Pancreas (tissue), 10 donors: ENCODE measurements at regions not wholly inside any gene's neighbourhood (a gene's known extent, or its start where the extent isn't known, plus 50 kb on each side); places are given as distances from the start of the nearest gene placed in this dataset.
"Not testable (repeated sequence)": the region's sequence is repeated elsewhere in the genome, so short reads cannot be mapped to it uniquely, and the experiment has no call there.

Source experiments
- ATAC-seq, 4 donors: fragments of 200-7000 bp; cut with Tn5 transposase; one replicate each; pipeline versions ENCODE4 v1.8.0 to v1.9.1; 2020; ENCODE audit warnings: mild to moderate bottlenecking in 4 of 4, moderate library complexity in 4 of 4
- DNase-seq, 6 donors: peaks; one replicate each; pipeline ENCODE4 v3.0.0-alpha.2; 2020
- FAIRE-seq: peaks from 2 replicates; lab custom pipeline; 2012; peaks lifted over from hg19 to GRCh38; lab: Jason Lieb, UNC
- H3K27ac ChIP-seq, 4 donors: fragments of 200-600 bp; sonication (generic); 1 replicate in 3 of 4; 2 replicates in 1 of 4; pipeline versions ENCODE4 v1.5.0 to v1.8.0; 2020
- H3K27me3 ChIP-seq, 4 donors: fragments of 200-600 bp; one replicate each; pipeline ENCODE4 v1.8.0; 2021
- H3K36me3 ChIP-seq, 3 donors: fragments of 200-600 bp; sonication (generic) in 1 of 3; one replicate each; pipeline versions ENCODE4 v1.5.0 to v1.8.0; 2020 to 2021
- H3K4me1 ChIP-seq, 3 donors: fragments of 200-600 bp; one replicate each; pipeline ENCODE4 v1.8.0; 2021
- H3K4me3 ChIP-seq, 4 donors: fragments of 200-600 bp; sonication (generic) in 2 of 4; one replicate each; pipeline versions ENCODE4 v1.5.0 to v1.8.0; 2020 to 2021
- H3K9me3 ChIP-seq, 4 donors: fragments of 200-600 bp; one replicate each; pipeline ENCODE4 v1.8.0; 2021
- WGBS, 2 donors: extraction: QIAGEN DNeasy Blood & Tissue Kit; methylation state at CpG; one replicate each; pipeline ENCODE4 v1.1.7; 2013; 5-methylcytosine and 5-hydroxymethylcytosine counted together
- intact Hi-C, 3 donors: fragments of 100-400 bp; cut with DNase I; formaldehyde crosslinking; loops; one replicate each; pipeline versions ENCODE4 v1.11.1 to v1.14.2; 2022
- TF ChIP-seq, protein P1 (sequence below), 4 donors: fragments of 200-600 bp; sonication (generic) in 3 of 4; IDR thresholded peaks; one replicate each; pipeline versions ENCODE4 v1.5.0 to v1.8.0; 2021; ENCODE audit warnings: antibody characterized with exemption in 4 of 4
- donor health status: healthy with polysubstance abuse.
- donor health status: DM: no; HTN: no; CAD: no; lungs with moderate emphysema.
- donor health status: DM: no; HTN: no; CAD: no.
- donor health status: control.
- donor health status: control.
- donor health status: Bipolar disorder and iron deficiency.
- donor health status: DM: yes; HTN: yes; CAD: no.
- donor health status: DM: no; HTN: no; CAD: no.
- donor health status: DM: no; HTN: no; CAD: no.
- donor health status: DM: yes; HTN: yes; CAD: no.

DNA sequence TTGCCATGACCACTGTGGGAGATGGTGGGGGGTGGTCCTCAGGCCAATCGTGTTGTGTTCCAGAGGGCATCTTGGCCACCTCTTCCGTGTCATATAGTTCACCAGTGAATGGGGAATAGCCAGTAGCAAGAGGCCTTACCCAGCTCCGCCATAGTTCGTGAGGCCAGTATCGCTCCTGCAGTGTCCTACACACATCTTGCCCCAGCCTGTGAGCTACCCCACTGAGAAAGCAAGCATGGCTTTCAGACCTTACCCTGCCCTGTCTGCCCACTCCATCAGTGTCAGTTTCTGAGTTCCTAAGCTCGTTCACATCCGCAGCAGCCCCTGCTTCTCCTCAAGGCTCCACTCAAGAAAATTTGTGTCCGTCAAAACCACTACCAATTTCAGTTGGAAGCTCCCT is 586.0 kb upstream of the PABPC5 start:
- H3K9me3 ChIP-seq, H3K27ac ChIP-seq, ATAC-seq, DNase-seq, FAIRE-seq, H3K4me1 ChIP-seq, H3K4me3 ChIP-seq, H3K36me3 ChIP-seq, intact Hi-C loops, H3K27me3 ChIP-seq: not testable (repeated sequence)
- 64 to 66% methylated on average over 8 of the region's 8 CpGs for WGBS, 2 donors

DNA sequence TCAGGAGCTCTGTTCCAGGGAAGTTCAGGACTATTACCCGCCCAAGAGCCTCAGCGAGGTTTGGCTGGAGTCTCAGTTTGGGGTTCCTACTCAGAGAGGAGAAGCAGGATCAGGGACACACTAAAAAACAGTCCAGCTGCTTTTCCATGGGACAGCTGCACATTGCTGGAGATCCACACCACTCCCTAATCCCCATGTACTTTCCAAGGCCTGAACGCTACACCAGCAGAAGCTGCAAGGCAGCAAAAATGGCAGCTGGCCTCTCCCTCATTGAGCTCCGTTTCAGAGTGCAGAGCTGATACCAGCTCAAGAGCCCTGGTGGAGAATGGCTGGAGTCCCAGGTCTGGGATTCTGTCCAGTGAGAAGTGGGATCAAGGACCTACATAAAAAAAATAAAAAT is 551.2 kb upstream of the PABPC5 start:
- peaks cover 0 to 3% (median 0%) of the 10 kb centered on the region in 4 donors for H3K27me3 ChIP-seq
- no peaks in the 10 kb centered on the region for H3K9me3 ChIP-seq
- 54 to 57% methylated on average over 4 of the region's 4 CpGs for WGBS, 2 donors
- no peak for ATAC-seq
- H3K36me3 ChIP-seq: no peaks in the 10 kb centered on the region
- no peak overlapping the region for H3K4me3 ChIP-seq
- H3K27ac ChIP-seq: no peak overlapping the region
- peak in 1 of 6 donors; percentile 8 for DNase-seq
- H3K4me1 ChIP-seq: no peaks in the 10 kb centered on the region
- FAIRE-seq: no peak
- TF ChIP-seq, protein P1, sequence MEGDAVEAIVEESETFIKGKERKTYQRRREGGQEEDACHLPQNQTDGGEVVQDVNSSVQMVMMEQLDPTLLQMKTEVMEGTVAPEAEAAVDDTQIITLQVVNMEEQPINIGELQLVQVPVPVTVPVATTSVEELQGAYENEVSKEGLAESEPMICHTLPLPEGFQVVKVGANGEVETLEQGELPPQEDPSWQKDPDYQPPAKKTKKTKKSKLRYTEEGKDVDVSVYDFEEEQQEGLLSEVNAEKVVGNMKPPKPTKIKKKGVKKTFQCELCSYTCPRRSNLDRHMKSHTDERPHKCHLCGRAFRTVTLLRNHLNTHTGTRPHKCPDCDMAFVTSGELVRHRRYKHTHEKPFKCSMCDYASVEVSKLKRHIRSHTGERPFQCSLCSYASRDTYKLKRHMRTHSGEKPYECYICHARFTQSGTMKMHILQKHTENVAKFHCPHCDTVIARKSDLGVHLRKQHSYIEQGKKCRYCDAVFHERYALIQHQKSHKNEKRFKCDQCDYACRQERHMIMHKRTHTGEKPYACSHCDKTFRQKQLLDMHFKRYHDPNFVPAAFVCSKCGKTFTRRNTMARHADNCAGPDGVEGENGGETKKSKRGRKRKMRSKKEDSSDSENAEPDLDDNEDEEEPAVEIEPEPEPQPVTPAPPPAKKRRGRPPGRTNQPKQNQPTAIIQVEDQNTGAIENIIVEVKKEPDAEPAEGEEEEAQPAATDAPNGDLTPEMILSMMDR (IDR thresholded peaks at IDR 0.05): no peak
- intact Hi-C loops: no loop called here

DNA sequence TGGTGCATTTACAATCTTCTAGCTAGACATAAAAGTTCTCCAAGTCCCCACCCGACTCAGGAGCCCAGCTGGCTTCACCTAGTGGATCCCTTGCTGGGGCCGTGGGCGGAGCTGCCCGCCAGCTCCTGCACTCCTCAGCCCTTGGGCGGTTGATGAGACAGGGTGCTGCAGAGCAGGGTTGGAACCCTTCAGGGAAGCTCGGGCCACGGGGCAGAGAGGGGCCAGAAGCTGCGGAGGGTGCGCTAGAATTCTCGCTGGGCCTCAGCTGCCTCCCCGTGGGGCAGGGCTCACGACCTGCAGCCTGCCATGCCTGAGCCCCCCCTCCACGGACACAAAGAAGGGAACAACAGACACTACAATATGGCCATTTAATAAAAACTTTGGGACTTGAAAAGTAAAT is 519.8 kb upstream of the PABPC5 start:
- H3K4me1 ChIP-seq, H3K27me3 ChIP-seq, intact Hi-C loops, H3K27ac ChIP-seq, H3K4me3 ChIP-seq, H3K9me3 ChIP-seq, H3K36me3 ChIP-seq, FAIRE-seq, ATAC-seq: not testable (repeated sequence)
- peak in 1 of 6 donors; percentile 34 for DNase-seq
- 66 to 69% methylated on average over 13 of the region's 13 CpGs for WGBS, 2 donors

DNA sequence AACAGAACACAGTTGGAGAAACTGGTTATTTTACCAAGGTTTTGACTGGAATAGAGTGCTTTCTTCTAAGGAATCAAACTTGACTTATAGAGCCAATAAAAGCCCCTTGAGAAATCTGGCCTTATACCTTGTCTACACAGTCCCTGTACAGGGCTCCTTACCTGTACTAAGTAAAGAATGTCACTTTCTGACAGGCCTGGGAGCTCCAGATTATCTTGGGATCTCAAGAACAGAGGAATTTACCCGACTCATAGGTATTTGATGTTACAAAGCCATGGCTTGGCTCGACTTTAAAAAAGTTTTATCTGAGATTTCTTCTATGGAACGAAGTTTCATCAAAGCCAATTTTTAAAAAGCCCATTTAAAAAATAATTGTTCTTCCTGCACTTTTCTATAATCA is 487.8 kb upstream of the PABPC5 start:
- 30 to 51% methylated on average over 3 of the region's 3 CpGs for WGBS, 2 donors
- DNase-seq, H3K4me1 ChIP-seq, H3K4me3 ChIP-seq, FAIRE-seq, H3K27ac ChIP-seq, H3K36me3 ChIP-seq, intact Hi-C loops, ATAC-seq, H3K9me3 ChIP-seq, H3K27me3 ChIP-seq: not testable (repeated sequence)

DNA sequence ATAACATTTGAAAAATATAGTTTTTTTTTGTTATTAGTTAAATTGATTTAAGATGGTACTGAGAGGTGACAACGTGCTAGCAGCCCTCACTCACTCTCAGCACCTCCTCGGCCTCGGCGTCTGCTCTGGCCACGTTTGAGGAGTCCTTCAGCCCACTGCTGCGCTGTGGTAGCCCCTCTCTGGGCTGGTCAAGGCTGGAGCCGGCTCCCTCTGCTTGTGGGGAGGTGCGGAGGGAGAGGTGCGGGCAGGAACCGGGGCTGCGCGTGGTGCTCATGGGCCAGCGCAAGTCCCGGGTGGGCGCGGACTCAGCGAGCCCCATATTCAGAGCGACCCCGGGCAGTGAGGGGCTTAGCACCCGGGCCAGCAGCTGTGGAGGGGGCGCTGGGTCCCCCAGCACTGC is 439.4 kb upstream of the PABPC5 start:
- H3K36me3 ChIP-seq, H3K4me1 ChIP-seq, H3K27ac ChIP-seq, H3K4me3 ChIP-seq, intact Hi-C loops, FAIRE-seq, ATAC-seq, H3K9me3 ChIP-seq, H3K27me3 ChIP-seq: not testable (repeated sequence)
- peak in 1 of 6 donors; percentile 52 for DNase-seq
- 81% methylated on average over 19 to 21 of the region's 21 CpGs for WGBS, 2 donors

DNA sequence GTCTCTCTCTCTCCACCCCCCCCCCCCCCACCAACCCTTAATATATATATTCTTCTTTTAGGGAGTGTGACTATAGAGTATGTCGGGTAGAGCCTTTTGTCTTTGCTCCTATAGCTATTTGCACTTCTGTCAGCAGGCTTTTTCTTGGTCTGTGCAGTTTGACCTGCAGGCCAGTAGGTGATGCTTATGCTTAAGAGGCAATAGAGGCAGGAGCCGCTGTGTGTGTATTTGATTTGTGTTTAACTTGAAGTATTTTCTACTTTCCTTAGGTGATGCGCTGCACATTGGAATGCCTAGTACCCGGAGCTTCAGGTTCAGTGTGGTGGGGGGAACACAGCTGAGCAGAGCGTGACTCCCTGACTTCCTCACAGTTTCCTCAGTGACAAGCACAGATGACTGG is 416.5 kb upstream of the PABPC5 start:
- intact Hi-C loops, H3K27me3 ChIP-seq, FAIRE-seq, DNase-seq, H3K36me3 ChIP-seq, H3K4me3 ChIP-seq, H3K9me3 ChIP-seq, H3K4me1 ChIP-seq, ATAC-seq, H3K27ac ChIP-seq: not testable (repeated sequence)
- 33 to 37% methylated on average over 5 of the region's 5 CpGs for WGBS, 2 donors

DNA sequence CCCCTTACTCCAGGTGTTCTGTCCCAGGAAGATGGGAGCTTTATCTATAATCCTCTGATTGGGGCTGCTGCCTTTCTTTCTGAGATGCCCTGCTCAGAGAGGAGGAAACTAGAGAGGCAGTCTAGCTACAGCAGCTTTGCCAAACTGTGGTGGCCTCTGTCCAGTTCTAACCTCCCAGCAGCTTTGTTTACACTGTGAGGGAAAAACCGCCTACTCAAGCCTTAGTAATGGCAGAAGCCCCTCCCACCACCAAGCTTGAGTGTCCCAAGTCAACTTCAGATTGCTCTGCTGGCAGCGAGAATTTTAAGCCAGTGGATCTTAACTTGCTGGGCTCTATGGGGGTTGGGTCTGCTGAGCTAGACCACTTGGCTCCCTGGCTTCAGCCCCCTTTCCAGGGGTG is 394.9 kb upstream of the PABPC5 start:
- no peaks in the 10 kb centered on the region for H3K4me1 ChIP-seq
- no peak overlapping the region for H3K4me3 ChIP-seq
- TF ChIP-seq, protein P1 (IDR thresholded peaks at IDR 0.05): no peak
- H3K27me3 ChIP-seq: peaks cover 0 to 7% (median 0%) of the 10 kb centered on the region in 4 donors
- no peak overlapping the region for H3K27ac ChIP-seq
- no peaks in the 10 kb centered on the region for H3K36me3 ChIP-seq
- ATAC-seq (no peak), FAIRE-seq (no peak), DNase-seq (no peak)
- H3K9me3 ChIP-seq: no peaks in the 10 kb centered on the region
- 52 to 58% methylated on average over 2 of the region's 2 CpGs for WGBS, 2 donors
- intact Hi-C loops: no loop called here
